CD4-positive, alpha-beta memory T cell (primary cell): ENCODE measurements at regions not wholly inside any gene's neighbourhood (a gene's known extent, or its start where the extent isn't known, plus 50 kb on each side); places are given as distances from the start of the nearest gene placed in this dataset.

Source experiments
- CTCF ChIA-PET: fragments of 350-600 bp; sonication (Branson Sonifier 250); formaldehyde crosslinking; loops from one replicate; lab custom pipeline; 2021; ENCODE audit warnings: inconsistent platforms; ENCODE audit not compliant: partially characterized antibody; lab: Charles Lee
- POLR2A ChIA-PET: fragments of 350-600 bp; sonication (Branson Sonifier 250); formaldehyde crosslinking; loops from one replicate; lab custom pipeline; 2021; ENCODE audit not compliant: partially characterized antibody; lab: Charles Lee
- DNase-seq, 5 donors: peaks; one replicate each; pipeline versions ENCODE4 v3.0.0 to v3.0.0-alpha.2; 2020 to 2022; ENCODE audit warnings: mixed read lengths in 1 of 5
- H3K27ac ChIP-seq: one replicate; pipeline ENCODE4 v1.7.0; 2013; ENCODE audit warnings: low read depth, low read length
- H3K27me3 ChIP-seq: 2 replicates; pipeline ENCODE4 v1.7.0; 2013; ENCODE audit warnings: mild to moderate bottlenecking, low read length, moderate library complexity; ENCODE audit not compliant: insufficient read depth
- H3K36me3 ChIP-seq: 2 replicates; pipeline ENCODE4 v1.7.0; 2013; ENCODE audit warnings: mild to moderate bottlenecking, low read length, moderate library complexity; ENCODE audit not compliant: insufficient read depth
- H3K4me1 ChIP-seq: 2 replicates; pipeline ENCODE4 v1.7.0; 2013; ENCODE audit warnings: mild to moderate bottlenecking, low read length, moderate library complexity; ENCODE audit not compliant: insufficient read depth
- H3K4me3 ChIP-seq, 2 donors: one replicate each; pipeline ENCODE4 v1.7.0; 2013; ENCODE audit warnings: low read length in 2 of 2, mild to moderate bottlenecking in 1 of 2
- H3K9me3 ChIP-seq, 2 donors: one replicate each; pipeline ENCODE4 v1.7.0; 2013; ENCODE audit warnings: low read length in 2 of 2, control low read depth in 1 of 2; ENCODE audit not compliant: control insufficient read depth in 1 of 2
- H3K27ac Mint-ChIP-seq, 7 donors: one replicate each; pipeline ENCODE4 v1.8.0; 2020 to 2021; ENCODE audit warnings: mixed read lengths in 7 of 7, mild to moderate bottlenecking in 6 of 7, inconsistent platforms in 3 of 7, moderate library complexity in 3 of 7
- H3K27me3 Mint-ChIP-seq, 2 donors: one replicate each; pipeline ENCODE4 v1.8.0; 2020 to 2021; ENCODE audit warnings: mixed read lengths in 2 of 2
- H3K36me3 Mint-ChIP-seq, 2 donors: one replicate each; pipeline ENCODE4 v1.8.0; 2020 to 2021; ENCODE audit warnings: mixed read lengths in 2 of 2, inconsistent platforms in 1 of 2, mild to moderate bottlenecking in 1 of 2
- H3K4me1 Mint-ChIP-seq, 4 donors: one replicate each; pipeline ENCODE4 v1.8.0; 2020 to 2021; ENCODE audit warnings: mixed read lengths in 4 of 4, mild to moderate bottlenecking in 1 of 4
- H3K4me3 Mint-ChIP-seq, 8 donors: one replicate each; pipeline ENCODE4 v1.8.0; 2020 to 2021; ENCODE audit warnings: mixed read lengths in 8 of 8, mild to moderate bottlenecking in 7 of 8, moderate library complexity in 6 of 8, inconsistent platforms in 3 of 8
- H3K9me3 Mint-ChIP-seq, 8 donors: one replicate each; pipeline ENCODE4 v1.8.0; 2020 to 2021; ENCODE audit warnings: mixed read lengths in 8 of 8, mild to moderate bottlenecking in 5 of 8, inconsistent platforms in 3 of 8, moderate library complexity in 1 of 8
- intact Hi-C: fragments of 100-400 bp; cut with micrococcal nuclease; formaldehyde crosslinking; loops from one replicate; pipeline ENCODE4 v1.15.1; 2023

DNA sequence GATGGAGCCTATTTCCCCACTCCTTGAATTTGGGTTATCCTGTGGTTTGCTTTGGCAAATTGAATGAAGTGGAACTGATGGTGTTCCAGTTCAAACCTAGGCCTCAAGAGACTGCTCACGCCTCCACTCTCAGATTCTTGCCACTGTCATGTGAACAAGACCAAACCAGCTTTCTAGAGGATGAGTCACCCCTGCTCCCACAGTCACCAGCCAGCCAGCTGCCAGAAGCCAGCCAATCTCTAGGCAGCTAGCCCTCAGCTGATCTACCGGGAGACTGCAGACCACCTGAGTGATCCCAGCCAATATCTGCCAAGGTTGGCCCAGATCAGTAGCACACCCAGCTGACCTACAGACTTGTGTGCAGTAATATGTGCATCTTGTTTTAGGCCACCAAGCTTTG, 300.6 kb downstream of the TMEM38B start:
- Mint-ChIP-seq H3K27ac (no peak overlapping the region), H3K4me3 (no peak overlapping the region), H3K4me1 (no peaks in the 10 kb centered on the region), H3K36me3 (no peaks in the 10 kb centered on the region), H3K27me3 (no peaks in the 10 kb centered on the region), H3K9me3 (peaks cover 0 to 3% (median 0%) of the 10 kb centered on the region in 8 donors)
- Histone ChIP-seq H3K9me3 (no peaks in the 10 kb centered on the region), H3K36me3 (no peaks in the 10 kb centered on the region), H3K27ac (no peak overlapping the region), H3K27me3 (no peaks in the 10 kb centered on the region), H3K4me1 (no peaks in the 10 kb centered on the region), H3K4me3 (no peak overlapping the region)
- no peak for DNase-seq
- ChIA-PET CTCF (no interaction called here), POLR2A (no interaction called here)
- intact Hi-C loops: no loop called here

DNA sequence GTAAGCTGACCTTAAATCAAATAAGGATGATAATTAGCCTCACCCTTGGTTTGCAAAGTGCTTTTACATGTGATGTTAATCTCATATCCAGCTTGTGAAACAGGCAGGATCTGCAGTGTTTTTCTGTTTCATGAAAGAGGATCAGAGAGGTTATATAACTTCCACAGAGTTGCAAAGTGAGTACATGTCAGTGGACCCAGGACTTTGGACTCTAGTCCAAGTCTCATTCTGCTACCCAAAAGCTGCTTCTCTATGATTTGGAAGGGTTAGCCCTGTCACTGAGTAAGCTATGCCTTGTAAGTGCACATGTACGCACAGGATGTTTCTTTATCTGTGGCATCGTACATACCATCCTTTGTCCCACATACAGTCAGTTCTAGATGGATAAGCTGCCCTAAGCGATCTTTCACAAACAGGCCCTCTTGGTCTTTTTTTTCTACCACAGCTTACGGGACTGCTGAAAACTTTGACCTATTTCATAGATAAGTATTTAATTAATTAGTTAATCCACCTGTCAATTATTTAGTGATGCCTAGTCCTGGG, 322.9 kb downstream of the TMEM38B start:
- intact Hi-C loops: no loop called here
- Mint-ChIP-seq H3K27me3 (peaks cover 0 to 1% of the 10 kb centered on the region in 2 donors), H3K36me3 (no peaks in the 10 kb centered on the region), H3K9me3 (peaks cover 0 to 11% (median 4%) of the 10 kb centered on the region in 8 donors), H3K4me3 (no peak overlapping the region), H3K4me1 (no peaks in the 10 kb centered on the region), H3K27ac (no peak overlapping the region)
- Histone ChIP-seq H3K36me3 (no peaks in the 10 kb centered on the region), H3K4me3 (no peak overlapping the region), H3K27ac (no peak overlapping the region), H3K4me1 (no peaks in the 10 kb centered on the region), H3K27me3 (no peaks in the 10 kb centered on the region), H3K9me3 (no peaks in the 10 kb centered on the region)
- DNase-seq: no peak
- ChIA-PET POLR2A (no interaction called here), CTCF (no interaction called here)

DNA sequence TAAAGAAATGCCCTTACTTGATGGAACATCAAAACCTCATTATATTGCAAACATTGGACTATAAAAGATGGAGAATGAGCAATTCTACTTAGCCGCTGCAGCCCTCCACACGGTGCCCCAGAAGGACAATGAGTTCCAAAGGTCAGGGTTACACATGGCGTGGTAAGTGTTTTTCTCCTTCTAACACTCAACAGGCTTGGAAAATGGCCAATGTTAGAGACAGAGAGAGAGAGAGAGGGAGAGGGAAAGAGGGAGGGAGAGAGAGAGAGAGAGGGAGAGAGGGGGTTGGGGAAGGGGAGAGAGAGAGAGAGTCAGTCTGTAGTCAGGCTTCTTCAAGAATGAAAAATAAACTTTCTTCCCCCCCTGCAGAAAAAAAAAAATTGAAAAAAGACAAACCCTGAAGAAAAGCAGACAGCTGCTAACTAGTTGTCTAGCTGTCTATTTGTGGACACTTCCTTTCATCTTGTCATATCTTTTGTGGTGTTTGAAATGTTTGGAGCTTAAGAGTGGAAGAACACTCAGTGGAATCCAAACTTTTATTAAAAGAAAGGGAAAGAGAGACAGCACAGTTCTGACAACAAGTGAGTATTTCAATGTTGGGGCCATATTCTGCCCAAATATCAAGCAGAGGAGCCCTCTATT, 324.8 kb downstream of the TMEM38B start:
- no peak overlapping the region for H3K27ac Mint-ChIP-seq
- CTCF ChIA-PET: no interaction called here
- H3K27me3 ChIP-seq: no peaks in the 10 kb centered on the region
- H3K9me3 Mint-ChIP-seq: peaks cover 0 to 10% (median 4%) of the 10 kb centered on the region in 8 donors
- intact Hi-C loops: no loop called here
- no peaks in the 10 kb centered on the region for H3K4me1 ChIP-seq
- H3K4me1 Mint-ChIP-seq: no peaks in the 10 kb centered on the region
- no peaks in the 10 kb centered on the region for H3K36me3 Mint-ChIP-seq
- POLR2A ChIA-PET: no interaction called here
- no peak overlapping the region for H3K27ac ChIP-seq
- no peak for DNase-seq
- no peak overlapping the region for H3K4me3 Mint-ChIP-seq
- peaks cover 0 to 1% of the 10 kb centered on the region in 2 donors for H3K27me3 Mint-ChIP-seq
- no peaks in the 10 kb centered on the region for H3K36me3 ChIP-seq
- H3K4me3 ChIP-seq: no peak overlapping the region
- no peaks in the 10 kb centered on the region for H3K9me3 ChIP-seq

DNA sequence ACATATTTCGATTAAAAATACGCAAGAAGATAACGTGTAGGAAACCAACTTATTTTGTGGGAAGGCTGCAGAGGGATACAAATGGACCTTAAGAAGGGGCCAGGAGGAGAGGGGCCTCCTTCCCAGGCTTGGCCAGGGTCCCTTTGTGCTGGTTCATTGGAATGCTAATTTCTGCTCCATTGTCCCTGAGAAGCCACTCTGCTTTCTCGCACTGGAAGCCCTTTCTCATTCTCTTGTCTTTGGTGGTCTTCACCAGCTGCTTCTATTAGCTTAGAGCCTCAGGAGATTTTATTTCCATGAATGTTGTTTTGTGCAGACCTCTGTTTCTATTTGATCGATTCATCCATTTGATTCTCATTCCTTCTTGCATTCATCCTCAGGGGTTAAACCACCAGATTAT, 325.4 kb downstream of the TMEM38B start:
- Mint-ChIP-seq H3K27ac (no peak overlapping the region), H3K9me3 (peaks cover 0 to 10% (median 4%) of the 10 kb centered on the region in 8 donors), H3K27me3 (peaks cover 0 to 1% of the 10 kb centered on the region in 2 donors), H3K4me1 (no peaks in the 10 kb centered on the region), H3K36me3 (no peaks in the 10 kb centered on the region), H3K4me3 (no peak overlapping the region)
- intact Hi-C loops: no loop called here
- DNase-seq: no peak
- Histone ChIP-seq H3K27me3 (no peaks in the 10 kb centered on the region), H3K27ac (no peak overlapping the region), H3K4me3 (no peak overlapping the region), H3K9me3 (no peaks in the 10 kb centered on the region), H3K4me1 (no peaks in the 10 kb centered on the region), H3K36me3 (no peaks in the 10 kb centered on the region)
- CTCF ChIA-PET: no interaction called here
- POLR2A ChIA-PET: no interaction called here

DNA sequence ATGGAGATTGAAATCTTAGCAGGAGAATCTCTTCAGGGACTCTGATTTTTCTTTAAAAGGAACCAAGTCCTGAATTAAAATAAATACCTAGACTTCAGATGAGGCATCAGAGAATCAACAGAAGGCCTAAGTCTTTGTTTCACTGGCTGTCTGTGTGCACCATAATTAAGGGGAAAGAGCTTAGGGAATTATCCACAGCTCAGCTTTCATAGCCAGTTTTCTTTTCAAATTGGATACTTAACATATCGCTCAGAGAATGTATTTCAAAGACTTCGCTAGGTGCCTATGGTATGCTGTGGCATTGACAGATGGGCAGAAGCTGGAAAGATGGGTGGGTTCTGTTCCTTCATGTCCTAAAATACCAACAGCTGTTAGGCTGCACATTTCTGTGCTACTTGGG, 325.8 kb downstream of the TMEM38B start:
- Histone ChIP-seq H3K36me3 (no peaks in the 10 kb centered on the region), H3K4me1 (no peaks in the 10 kb centered on the region), H3K4me3 (no peak overlapping the region), H3K27me3 (no peaks in the 10 kb centered on the region), H3K27ac (no peak overlapping the region), H3K9me3 (no peaks in the 10 kb centered on the region)
- H3K36me3 Mint-ChIP-seq: no peaks in the 10 kb centered on the region
- H3K4me1 Mint-ChIP-seq: no peaks in the 10 kb centered on the region
- DNase-seq: no peak
- H3K9me3 Mint-ChIP-seq: peaks cover 0 to 10% (median 4%) of the 10 kb centered on the region in 8 donors
- H3K27ac Mint-ChIP-seq: no peak overlapping the region
- POLR2A ChIA-PET: no interaction called here
- intact Hi-C loops: no loop called here
- CTCF ChIA-PET: no interaction called here
- peaks cover 0 to 1% of the 10 kb centered on the region in 2 donors for H3K27me3 Mint-ChIP-seq
- H3K4me3 Mint-ChIP-seq: no peak overlapping the region

DNA sequence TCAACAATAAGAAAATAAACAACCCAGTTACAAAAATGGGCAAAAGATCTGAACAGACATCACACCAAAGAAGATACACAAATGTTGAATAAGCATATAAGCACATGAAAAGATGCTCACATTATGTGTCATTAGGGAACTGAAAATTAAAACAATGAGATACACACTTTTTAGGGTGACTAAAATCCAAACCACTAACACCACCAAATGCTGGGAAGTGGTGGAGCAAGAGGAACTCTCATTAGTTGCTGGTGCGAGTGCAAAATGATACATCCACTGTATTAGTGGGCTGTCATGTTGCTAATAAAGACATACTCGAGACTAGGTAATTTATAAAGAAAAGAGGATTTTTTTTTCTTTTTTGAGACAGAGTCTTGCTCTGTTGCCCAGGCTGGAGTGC, 329.1 kb downstream of the TMEM38B start:
- intact Hi-C loops: no loop called here
- ChIA-PET POLR2A (no interaction called here), CTCF (no interaction called here)
- DNase-seq: no peak
- Histone ChIP-seq H3K4me1 (no peaks in the 10 kb centered on the region), H3K4me3 (no peak overlapping the region), H3K27me3 (no peaks in the 10 kb centered on the region), H3K9me3 (no peaks in the 10 kb centered on the region), H3K36me3 (no peaks in the 10 kb centered on the region), H3K27ac (no peak overlapping the region)
- Mint-ChIP-seq H3K36me3 (no peaks in the 10 kb centered on the region), H3K27ac (no peak overlapping the region), H3K4me3 (no peak overlapping the region), H3K9me3 (peaks cover 0 to 6% (median 2%) of the 10 kb centered on the region in 8 donors), H3K27me3 (peaks cover 0 to 1% of the 10 kb centered on the region in 2 donors), H3K4me1 (no peaks in the 10 kb centered on the region)

DNA sequence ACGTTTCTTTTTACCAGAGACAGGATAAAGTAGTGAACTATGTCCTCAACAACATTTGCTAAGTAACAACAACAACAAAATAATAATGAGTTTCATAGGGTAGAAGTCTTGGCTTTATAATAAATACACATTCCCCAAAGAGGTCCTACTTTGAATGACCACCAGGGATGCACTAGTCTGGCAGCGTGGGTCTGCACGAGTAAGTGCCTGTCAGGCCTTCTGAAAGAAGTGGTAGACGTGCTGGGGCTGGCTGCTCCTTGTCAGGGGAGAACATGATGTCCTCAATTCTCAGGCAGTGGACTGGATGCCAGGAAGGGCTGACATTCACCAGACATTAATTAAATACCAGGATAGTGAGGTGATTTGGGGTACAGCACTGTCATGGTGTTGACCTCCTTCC, 331.1 kb downstream of the TMEM38B start:
- POLR2A ChIA-PET: no interaction called here
- CTCF ChIA-PET: no interaction called here
- no peak overlapping the region for H3K4me3 Mint-ChIP-seq

More for the DNA sequence above, 331.1 kb downstream of the TMEM38B start:
- Mint-ChIP-seq H3K9me3 (peaks cover 2 to 12% (median 5%) of the 10 kb centered on the region in 8 donors), H3K27ac (no peak overlapping the region), H3K36me3 (no peaks in the 10 kb centered on the region), H3K4me1 (no peaks in the 10 kb centered on the region), H3K27me3 (peaks cover 0 to 1% of the 10 kb centered on the region in 2 donors)
- H3K4me1 ChIP-seq: no peaks in the 10 kb centered on the region
- DNase-seq: no peak
- no peak overlapping the region for H3K27ac ChIP-seq
- H3K4me3 ChIP-seq: no peak overlapping the region
- no peaks in the 10 kb centered on the region for H3K9me3 ChIP-seq
- no peaks in the 10 kb centered on the region for H3K27me3 ChIP-seq
- H3K36me3 ChIP-seq: no peaks in the 10 kb centered on the region
- intact Hi-C loops: no loop called here
